Lower leg skin (tissue), 3 donors: ENCODE measurements at regions not wholly inside any gene's neighbourhood (a gene's known extent, or its start where the extent isn't known, plus 50 kb on each side); places are given as distances from the start of the nearest gene placed in this dataset.

Experiments
- CTCF ChIP-seq, 3 donors: fragments of 450-650 bp; IDR thresholded peaks; one replicate each; pipeline ENCODE4 v1.5.1; 2016; ENCODE audit warnings: antibody characterized with exemption in 3 of 3, mild to moderate bottlenecking in 3 of 3, moderate library complexity in 2 of 3
- POLR2A ChIP-seq, 2 donors: fragments of 450-650 bp; IDR thresholded peaks; one replicate each; pipeline ENCODE4 v1.6.1; 2016 to 2017; ENCODE audit warnings: antibody characterized with exemption in 2 of 2, mild to moderate bottlenecking in 1 of 2, moderate library complexity in 1 of 2

DNA sequence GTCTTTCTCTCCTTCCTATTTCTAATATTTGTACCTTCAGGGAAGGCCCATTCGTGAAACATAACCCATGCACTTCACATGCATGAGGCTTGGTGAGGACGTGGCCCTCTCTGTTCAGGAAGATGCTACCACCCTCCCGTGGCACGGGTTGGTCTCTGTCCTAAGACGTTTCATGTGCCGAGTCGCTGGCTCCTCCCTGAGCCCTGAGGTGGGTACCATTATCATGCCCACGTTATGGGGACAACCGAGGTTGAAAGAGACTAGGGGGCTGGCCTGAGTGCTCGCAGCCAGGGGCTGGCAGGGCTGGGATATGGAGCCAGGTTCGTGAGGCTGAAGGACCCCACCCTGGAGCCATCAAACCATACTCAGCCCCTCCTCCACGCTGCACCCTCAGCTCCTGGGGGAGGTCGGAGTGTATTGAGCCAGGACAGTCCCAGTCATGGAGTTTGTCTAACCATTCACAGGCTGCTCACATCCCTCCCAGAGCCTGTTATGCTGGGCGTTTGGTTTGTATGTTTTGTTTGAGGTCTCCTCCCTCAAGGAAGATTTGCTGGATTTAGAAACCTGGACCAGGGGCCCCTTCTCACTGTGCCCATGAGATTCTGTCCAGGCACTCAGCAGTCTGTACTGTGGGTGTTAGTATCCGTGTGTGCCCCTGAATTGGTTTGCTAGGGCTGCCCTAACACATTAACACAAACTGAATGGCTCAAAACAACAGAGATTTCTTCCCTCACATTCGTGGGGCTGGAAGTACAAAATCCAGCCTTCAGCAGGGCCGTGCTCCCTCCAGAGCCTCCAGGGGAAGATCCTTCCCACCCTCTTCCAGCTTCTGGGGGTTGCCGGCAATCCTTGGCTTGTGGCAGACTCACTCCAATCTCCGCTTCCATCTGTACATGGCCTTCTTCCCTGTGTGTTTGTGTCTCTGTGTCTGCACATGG lies 88.3 kb downstream of the ANKRD60 start:
- TF ChIP-seq CTCF (IDR thresholded peaks at IDR 0.05) (no peak), POLR2A (IDR thresholded peaks at IDR 0.05) (no peak)
